ENCODE measurements at regions not wholly inside any gene's neighbourhood (a gene's known extent, or its start where the extent isn't known, plus 50 kb on each side); places are given as distances from the start of the nearest gene placed in this dataset.

DNA sequence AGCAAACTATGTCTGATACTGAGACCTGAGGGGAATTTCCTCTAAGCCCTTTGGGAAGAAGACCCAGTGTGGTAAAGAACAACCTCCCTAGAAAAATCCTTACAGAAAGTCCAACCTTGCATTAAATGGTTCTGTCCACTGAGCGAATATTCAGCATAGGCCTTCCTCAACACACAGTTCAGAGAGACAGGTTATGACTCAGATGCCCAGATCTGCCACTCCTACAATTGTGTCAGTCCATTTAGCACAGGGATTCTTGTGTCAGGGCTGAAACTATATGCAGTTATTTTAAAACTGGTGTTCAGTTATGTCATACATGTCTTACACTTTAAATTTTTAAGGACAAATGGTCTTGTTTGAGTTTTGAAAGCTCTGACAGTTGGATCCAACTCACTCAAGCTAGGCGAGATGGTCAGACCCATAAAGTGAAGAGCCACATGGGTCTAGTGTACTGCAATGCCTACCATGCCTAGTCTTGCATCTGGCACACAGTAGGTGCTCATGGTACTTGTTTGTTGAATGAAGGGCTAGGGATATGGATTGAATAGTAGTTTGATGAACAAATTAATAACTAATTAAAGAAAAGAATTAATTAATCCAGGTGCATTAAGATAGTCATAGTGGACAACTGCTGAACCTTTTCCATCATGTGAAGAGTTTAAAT, 207.5 kb upstream of the PWP1 start:
- DNase-seq: no peak

DNA sequence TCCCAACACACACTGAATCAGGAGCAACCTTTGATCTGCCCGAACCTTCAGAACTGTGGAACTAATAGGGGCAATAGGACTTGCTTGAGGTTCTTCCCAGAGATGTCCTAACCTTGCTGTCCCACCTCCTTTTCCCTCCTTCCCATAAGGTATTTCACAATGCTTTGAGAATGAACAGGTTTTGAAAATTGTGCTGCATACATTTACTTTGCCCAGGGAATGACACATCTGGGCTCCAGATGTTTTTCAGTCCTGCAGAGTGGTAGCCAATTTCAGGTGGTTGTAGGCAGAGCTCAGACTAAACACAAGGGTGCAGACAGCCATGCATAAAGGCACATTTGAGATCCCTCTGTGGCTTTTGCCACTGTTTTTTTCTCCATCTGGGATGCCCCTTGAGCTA, 206.7 kb upstream of the PWP1 start:
- DNase-seq: no peak

DNA sequence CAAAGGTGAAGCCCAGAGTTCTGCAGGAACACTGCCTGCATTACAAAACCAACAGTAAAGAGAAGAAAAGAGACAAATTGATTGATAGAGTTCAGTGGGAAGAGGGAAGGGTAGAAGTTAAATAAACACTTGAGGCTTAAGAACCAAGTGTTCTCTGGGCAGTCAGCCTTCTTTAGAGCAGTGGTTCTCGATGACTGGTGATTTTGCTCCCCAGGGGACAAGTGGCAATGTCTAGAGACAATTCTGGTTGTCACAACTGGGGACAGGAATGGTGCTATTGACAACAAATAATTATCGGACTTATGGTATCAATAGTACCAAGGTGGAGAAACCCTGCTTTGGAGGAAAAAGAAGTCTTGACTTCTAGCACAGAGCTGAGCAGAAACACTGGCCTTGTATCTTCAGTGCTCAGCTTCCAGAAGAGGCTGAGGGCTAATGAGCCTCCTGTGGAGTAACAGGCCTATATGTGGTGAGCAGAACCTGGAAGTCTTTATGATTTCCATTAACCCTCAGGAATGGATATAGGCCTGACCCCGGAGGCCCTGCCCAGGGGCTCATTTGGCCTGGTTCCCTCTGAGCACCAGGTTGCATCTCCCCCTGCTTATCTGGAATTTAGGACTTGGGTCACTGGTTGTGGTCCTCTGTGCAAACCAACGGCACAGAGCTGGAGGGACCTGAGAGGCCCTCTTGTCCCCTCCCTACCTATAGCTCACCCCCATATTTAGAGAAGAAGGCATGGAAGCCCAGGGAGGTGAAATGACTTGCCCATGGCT, 204.6 kb upstream of the PWP1 start:
- no peak for DNase-seq

DNA sequence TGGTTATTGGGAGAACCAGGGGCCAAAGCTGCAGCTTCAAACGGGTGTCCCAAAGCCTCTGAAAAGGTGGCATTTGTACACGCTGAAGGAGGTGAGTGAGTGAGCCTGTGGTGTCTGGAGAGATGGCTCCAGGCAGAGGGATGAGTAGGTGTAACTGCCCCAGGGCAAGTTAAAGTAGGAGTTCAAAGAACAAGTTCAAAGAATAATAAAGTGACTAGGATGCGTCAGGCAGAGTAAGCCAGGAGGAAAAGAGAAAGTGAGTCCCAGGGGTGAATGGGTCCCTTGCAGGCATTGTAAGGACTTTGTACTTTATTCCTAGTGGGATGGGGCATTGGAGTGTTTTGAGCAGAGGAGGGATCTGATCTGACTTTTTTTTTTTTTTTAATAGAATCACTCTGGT, 201.4 kb upstream of the PWP1 start:
- DNase-seq: no peak

DNA sequence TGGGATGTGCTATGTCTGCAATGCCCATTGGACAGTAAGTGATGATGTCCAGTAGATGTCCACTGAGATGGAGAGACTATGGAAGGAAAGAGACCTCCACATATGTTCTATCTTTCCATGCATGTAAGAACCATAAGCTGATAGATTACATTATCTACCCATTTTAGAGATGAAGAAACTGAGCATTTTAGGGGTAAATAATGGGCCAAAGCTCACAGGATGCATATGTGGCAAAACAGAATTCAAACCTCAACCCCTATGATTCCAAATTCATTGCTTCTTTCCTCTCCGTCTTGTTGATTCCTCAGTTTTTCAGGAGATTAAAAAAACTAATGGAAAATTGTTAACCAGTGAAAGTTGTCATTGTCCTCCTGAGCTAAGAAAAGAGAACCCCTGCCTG, 200.7 kb upstream of the PWP1 start:
- no peak for DNase-seq

DNA sequence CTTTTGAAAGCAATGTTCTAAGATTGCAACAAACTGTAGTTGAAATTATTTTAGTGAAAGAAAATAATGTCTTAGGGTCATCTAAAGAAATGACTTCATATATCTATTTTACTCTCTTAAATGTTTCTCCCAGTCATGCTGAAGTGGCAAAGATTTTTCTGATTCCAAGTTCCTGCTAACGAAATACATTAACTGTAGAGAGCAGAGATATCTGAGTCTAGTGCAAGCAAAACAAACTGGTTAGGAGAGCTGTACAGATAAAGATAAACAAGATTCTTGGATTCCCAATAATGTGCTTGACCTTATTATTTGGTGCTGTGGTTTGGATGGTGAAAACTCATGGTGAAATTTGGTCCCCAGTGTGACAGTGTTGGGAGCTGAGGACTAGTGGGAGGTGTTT, 199.9 kb upstream of the PWP1 start:
- no peak for DNase-seq

DNA sequence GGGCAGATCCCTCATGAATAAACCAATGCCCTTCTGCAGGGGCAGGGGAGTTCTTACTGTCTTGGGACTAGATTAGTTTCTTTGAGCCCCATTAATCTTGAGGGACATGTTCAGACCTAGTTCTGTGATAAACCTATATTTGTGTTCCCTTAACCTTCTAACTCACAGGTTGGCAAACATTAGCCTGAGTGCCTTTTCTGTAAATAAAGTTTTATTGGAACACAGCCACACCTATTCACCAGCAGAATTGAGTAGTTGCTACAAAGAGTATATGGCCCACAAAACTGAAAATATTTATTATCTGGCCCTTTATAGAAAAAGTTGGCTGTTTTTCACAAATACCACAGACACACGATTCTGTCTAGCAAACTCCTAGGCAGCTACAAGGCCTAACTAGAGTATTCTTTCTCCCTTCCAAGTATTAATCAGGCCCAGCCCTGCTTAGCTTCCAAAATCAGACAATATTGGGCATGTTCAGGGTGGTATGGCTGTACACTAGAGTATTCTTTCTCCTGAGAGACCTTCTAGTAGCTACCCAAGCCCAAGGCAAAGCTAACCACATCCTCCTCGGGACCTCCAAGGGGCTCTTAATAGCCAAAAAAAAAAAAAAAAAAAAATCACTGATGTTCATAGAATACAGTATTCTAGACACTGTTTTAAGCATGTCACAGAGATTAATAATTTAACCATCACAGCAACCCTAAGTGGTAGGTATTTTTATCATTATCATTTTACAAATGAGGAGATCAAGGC, 199.3 kb upstream of the PWP1 start:
- no peak for DNase-seq

DNA sequence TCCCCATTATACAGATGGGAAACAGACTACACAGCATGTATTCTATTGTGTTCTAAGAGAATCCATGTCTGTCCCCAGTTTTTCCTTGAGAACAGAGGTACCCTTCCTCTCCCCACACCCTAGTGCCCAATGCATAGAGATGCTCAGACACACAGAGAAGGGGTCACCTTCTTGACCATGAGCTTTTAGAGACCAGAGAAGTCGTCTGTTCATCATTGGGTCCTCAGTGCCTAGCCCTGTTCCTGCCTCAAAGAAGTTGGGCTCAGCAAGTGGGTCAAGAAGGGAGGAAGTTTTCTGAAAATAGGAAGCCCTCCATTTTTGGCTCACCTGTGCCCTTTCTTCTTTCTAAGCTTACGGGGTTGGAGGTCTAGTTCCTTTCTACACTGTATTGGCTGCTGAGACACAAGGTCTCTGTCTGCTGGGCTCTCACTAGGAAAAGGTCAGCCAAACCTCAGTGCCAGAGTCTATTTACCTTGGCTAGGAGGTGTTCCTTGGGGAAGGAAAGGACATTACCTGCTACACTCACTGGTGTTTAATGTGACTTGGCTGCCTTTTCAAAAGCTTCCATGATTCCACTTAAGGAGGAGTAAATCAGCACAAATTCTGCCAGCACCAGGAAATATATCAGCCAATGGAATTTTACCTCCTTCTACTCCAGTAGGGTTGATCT, 198.5 kb upstream of the PWP1 start:
- no peak for DNase-seq

DNA sequence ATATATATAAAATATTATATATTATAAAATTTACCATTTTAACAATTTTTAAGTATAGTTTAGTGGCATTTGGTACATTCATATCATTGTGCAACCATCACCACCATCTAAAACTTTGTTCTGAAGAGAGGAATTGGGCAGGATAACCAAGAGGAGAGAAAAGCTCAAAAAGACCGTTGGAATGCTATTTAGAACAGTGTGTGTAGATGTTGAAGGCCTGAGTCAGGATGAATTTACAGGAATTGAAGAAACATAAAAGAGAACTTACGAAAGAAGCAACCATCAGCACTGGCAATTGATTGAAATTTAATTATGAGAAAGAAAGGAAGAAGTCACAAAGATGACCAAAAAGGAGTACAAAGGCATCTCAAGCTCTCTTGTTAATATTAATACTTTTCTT, 196.9 kb upstream of the PWP1 start:
- no peak for DNase-seq

DNA sequence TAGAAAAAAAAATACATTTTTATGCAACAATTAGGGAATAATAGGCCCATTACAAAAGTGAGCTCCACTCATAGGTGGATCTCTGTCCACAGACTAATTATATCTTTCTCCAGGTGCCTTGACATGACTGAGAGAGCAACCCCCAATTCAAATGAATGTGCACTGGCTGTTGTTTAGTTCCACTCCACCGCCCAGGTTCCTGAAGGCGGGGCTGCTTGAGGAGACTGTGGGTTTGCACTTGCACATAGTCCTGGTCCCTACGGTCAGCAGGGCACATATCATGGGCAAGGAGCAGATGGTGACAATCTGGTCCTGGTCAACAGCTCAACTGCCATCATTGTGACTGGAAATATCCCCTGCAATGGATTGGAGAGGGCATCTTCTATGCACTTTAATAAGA, 195.6 kb upstream of the PWP1 start:
- no peak for DNase-seq

DNA sequence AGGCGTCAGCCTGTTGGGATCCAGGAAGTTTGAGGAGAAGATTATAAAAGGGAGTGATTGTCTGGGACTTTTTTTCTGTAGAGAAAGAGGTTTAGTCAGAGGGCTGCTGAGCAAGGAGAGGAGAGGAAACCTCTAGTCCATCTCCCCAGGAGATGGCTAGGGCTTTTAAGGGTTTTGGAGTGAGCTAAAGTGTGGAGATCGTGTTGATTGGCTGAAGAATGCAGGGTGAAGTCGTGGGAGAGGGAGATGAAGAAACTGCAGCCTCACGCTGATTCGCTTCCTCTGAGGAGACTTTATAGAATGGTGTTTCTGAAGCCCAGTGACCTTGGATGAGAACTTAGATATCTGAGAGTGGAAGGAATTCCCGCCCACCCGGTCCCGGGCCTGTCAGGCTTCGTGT, 193.7 kb upstream of the PWP1 start:
- no peak for DNase-seq

DNA sequence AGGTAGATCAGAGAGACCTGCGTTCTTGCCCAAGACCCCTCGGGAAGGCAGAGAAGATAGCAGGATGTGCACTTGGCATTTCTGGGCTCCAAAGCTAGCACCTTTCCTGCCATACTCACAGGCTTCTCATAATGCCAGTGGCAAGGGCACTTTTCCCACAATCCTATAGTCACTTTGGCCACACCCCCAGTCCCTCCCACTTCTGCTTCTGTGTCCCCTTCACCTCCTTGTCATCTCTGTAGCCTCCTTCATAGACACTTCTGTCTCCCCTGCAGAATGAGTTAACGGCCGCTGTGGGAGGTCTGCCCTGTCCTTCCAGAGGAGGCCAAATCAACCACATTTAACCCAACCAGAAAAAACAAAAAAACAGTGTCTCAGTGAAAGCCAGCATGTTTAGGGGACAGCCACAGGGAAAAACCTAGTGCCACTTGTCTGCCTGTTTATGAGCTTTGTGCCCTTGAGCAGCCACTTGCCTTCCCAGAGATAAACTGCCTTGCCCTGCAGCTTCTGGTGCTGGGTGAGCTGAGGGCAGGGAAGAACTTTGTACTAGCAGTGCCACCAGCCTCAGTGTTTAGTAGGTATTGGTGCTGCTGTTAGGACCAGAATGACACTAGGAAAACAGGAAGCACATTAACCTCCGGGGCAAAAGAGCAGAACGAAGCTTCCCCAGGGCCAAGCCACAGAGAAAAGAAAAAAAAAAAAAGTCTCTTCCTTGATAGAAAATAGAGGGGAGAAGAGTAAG, 193.0 kb upstream of the PWP1 start:
- no peak for DNase-seq

DNA sequence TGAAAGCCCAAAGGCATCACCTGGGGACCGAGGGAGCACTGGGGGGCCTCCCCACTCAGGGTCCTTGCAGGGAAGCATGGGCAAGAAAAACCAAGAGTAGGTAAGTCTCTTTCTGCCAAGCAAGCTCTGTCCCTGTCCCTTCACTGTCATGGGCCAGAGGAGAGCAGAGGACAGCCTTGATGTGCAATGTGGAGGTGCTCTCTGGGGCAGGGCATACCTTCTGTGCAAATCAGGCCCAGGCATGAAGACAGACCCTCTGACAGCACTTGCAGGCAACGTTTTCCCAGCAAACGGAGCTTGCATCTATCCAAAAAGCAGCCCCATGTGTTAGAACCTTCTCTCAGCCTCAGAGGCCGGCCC, 192.5 kb upstream of the PWP1 start:
- no peak for DNase-seq

DNA sequence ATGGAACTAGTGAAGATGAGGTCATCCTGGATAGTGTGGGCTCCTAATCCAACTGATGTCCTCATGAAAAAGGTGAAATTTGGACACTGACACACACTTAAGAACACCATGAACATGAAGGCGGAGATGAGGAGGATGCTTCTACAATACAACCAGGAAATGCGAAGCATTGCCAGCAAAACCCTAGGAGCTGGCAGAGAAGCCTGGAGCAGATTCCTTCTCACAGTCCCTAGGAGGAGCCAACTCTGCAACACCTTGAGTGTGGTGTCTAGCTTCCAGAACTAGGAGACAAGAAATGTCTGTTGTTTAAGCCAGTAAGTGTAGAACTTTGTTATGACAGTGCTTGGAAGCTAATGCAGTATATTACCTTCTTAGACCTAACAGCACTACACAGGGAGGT, 191.9 kb upstream of the PWP1 start:
- DNase-seq: no peak

DNA sequence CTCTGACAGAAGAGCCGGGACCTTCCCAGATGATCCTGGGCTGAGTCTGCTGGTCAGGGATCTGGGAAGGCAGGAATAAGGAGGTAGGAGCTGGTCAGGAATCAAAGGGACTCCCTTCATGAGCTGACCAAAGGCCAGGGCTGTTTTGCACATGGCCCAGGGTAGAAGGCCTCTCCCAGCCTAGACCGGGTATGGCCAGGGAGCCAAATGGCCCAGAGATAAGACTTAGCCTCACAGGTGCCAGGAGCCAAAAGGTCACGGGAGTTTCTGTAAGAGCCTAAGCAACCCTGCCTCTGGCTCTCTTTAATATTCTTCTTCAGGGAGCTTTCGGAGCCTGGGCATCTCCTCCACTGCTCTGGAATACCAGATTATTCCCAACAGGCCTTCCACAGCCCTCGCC, 191.3 kb upstream of the PWP1 start:
- no peak for DNase-seq

DNA sequence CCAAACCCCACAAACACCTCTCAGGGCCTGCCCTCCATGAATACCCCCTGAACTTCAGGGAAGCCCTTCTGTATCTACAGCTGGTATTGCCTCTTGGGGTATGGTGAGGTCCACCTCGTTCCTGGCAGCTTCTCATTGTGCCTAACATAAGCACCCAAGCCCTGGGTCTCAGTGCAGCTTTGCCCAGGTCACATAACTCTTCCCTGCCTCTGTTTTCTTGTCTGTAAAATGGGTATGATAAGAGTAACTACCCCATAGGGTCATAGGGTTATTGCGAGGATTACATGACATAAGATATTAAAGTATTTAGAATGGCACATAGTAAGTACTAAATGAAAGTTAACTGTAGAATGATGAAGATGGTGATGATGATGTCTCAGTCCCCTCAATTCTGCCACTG, 190.0 kb upstream of the PWP1 start:
- no peak for DNase-seq

DNA sequence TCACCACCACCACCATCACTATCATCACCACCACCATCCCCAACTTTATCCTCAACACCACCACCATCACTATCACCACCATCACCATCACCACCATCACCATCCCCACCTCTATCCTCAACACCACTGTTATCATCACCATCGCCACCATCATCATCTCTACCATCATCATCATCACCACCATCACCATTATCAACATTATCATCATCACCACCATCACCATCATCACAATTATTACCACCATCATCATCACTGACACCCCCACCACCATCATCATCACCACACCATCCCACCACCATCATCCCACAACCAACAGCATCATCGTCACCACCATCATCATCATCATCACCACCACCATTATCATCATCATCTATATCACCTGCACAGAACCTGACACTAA, 188.4 kb upstream of the PWP1 start:
- no peak for DNase-seq

DNA sequence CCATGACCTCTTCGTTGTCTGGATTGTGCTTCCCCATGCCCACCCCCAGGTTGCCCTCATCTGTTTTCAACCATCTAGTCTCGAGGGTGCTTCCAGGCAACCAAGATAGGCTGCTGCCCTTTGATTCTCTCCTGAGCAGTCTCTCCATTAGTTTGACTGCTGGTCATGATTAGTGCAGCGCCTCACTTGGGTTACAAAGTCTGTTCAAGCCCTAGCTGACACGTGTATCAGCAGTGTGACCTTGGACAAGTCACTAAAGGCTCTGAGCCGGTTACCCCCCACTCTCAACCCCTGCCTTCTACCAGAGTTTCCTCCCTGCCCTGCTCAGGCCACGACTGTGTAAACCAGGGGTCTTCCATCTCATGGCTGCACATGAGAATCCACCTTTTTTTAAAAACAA, 185.3 kb upstream of the PWP1 start:
- no peak for DNase-seq

DNA sequence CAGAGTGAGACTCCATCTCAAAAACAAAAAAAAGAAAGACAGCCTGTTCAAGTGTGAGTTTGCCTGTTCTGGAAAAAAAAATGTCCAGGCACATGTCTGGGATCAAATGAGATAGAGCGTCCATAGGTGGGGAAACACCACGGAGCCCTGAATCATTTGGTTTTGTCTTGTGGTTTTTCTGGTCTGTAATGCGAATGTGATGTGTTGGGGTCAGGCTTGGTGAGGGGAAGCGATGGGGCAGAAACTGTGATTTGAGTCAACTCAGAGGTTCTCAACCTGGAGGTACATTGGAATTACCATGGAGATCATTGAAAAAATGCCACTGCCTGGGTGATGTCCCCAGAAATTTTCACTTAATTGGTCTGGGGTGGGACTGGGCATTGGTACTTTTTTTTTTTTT, 183.9 kb upstream of the PWP1 start:
- DNase-seq: no peak

DNA sequence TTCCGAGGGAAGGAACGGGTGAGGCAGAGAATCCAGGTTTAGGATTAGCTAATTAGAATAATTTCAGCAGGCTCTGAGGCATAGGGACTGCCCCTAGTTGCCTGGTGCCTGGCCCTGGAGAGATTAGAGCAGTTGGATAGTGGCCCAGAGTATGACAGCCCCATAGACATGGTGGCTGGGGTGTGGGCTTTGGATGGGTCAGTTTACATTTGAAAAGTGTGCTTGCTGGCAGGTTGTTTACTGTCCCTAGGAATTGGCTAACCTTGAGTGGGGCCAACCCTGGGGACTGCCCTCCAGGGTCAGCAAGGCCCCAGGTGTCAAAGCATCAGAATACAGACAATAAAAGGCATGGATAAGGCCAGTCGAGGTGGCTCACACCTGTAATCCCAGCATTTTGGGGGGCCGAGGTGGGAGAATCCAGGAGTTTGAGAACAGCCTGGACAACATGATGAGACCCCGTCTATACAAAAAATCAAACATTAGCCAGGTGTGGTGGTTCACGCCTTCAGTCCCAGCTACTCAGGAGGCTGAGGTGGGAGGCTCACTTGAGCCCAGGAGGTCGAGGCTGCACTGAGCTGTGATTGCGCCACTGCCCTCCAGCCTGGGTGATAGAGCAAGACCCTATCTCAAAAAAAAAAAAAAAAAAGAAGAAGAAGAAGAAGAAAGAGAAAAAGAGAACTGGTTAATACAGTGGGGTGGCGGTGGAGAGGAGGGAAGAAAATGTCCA, 182.3 kb upstream of the PWP1 start:
- no peak for DNase-seq

DNA sequence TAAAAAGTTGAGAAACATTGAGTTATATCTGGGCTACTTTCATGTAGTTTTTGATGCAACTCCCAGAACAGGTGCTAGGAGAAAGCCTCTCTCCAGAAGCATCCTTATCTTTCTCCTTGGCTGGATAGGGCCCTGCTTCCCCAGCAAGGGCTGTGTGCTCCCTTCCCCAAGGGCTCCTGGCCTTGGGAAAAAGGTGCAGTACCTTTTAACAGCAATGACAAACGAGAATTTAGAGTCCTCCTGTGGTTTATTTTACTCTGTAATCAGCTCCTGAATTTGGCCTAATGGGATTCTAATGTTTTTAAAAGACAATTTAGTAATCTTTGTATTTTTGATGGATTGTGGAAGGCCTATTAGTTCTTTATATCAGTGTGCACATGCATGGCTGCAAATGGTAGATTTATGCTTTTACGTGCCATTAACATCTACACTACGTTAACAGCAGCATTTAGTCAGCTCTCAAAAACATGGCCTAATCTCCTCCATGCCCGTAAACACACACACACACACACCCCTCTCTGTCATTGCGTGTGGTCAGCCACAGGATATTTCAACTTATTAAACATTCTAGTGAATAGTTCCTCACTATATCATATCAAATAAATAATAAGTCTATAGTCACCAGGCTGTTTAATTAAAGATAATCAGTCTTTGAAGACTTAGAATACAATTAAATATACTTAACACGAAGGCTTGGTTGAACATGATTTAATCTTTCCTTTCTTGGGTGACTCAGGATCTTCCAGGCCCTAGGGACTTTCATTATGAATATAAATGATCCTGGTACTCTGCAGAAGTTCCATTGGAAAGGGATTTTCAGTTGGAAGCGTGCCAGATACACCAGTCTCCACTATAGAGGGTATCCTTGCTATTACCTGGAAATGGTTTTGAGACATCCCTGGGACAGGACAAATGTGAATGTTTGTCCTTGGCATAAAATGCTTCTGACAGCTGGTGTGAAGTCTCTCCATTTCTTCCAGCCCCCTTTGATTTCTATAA, 181.4 kb upstream of the PWP1 start:
- no peak for DNase-seq
